H1 (cell line): ENCODE measurements at regions not wholly inside any gene's neighbourhood (a gene's known extent, or its start where the extent isn't known, plus 50 kb on each side); places are given as distances from the start of the nearest gene placed in this dataset.

ENCODE experiments used
- CTCF ChIA-PET: fragments of 300-600 bp; sonication (Branson Sonifier 250); formaldehyde crosslinking; loops from one replicate; lab custom pipeline; 2021; ENCODE audit not compliant: partially characterized antibody; lab: Charles Lee
- POLR2A ChIA-PET: fragments of 300-600 bp; sonication (Branson Sonifier 250); formaldehyde crosslinking; loops from one replicate; lab custom pipeline; 2021; ENCODE audit warnings: inconsistent platforms; ENCODE audit not compliant: partially characterized antibody; lab: Charles Lee
- DNase-seq, 2 experiments: peaks; one replicate each; pipeline versions ENCODE4 v3.0.0 to v3.0.0-alpha.2; 2010 to 2022; ENCODE audit warnings: low spot score in 2 of 2, low read depth in 1 of 2, mixed read lengths in 1 of 2
- FAIRE-seq: peaks from 2 replicates; lab custom pipeline; 2011; peaks lifted over from hg19 to GRCh38; lab: Jason Lieb, UNC
- H2AFZ ChIP-seq: 2 replicates; pipeline ENCODE4 v1.8.1; 2012; ENCODE audit warnings: low read length, inconsistent platforms
- H2AK5ac ChIP-seq: 2 replicates; pipeline ENCODE4 v1.6.1; 2013; ENCODE audit warnings: low read depth, low read length
- H2BK120ac ChIP-seq: replicated peaks from 2 replicates; pipeline ENCODE3; 2013; ENCODE audit warnings: low read depth, low read length, inconsistent platforms
- H2BK12ac ChIP-seq: 2 replicates; pipeline ENCODE4 v1.6.1; 2013; ENCODE audit warnings: low read depth, low read length
- H2BK15ac ChIP-seq: 2 replicates; pipeline ENCODE4 v1.6.1; 2013; ENCODE audit warnings: low read length
- H2BK20ac ChIP-seq: 2 replicates; pipeline ENCODE4 v1.6.1; 2013; ENCODE audit warnings: low read length
- H2BK5ac ChIP-seq: 2 replicates; pipeline ENCODE4 v1.6.1; 2013; ENCODE audit warnings: low read depth, low read length
- H3K14ac ChIP-seq: 2 replicates; pipeline ENCODE4 v1.6.1; 2013; ENCODE audit warnings: inconsistent platforms; ENCODE audit not compliant: insufficient read length
- H3K18ac ChIP-seq: 2 replicates; pipeline ENCODE4 v1.6.1; 2013; ENCODE audit warnings: low read length; ENCODE audit errors: extremely low read depth
- H3K23ac ChIP-seq: 2 replicates; pipeline ENCODE4 v1.6.1; 2013; ENCODE audit warnings: inconsistent platforms; ENCODE audit not compliant: insufficient read length
- H3K23me2 ChIP-seq: 2 replicates; pipeline ENCODE4 v1.6.1; 2013; ENCODE audit warnings: low read depth, low read length
- H3K27ac ChIP-seq: 2 replicates; pipeline ENCODE4 v1.6.1; 2011; ENCODE audit warnings: low read depth, low read length, inconsistent platforms
- H3K27me3 ChIP-seq, 4 experiments: replicated peaks in 1 of 4; 1 replicate in 1 of 4; 2 replicates in 3 of 4; pipeline versions ENCODE4 v1.6.1 to v1.8.1; 2011 to 2013; ENCODE audit warnings: low read length in 3 of 4, mild to moderate bottlenecking in 3 of 4, inconsistent platforms in 2 of 4, mixed read lengths in 2 of 4, moderate library complexity in 1 of 4; ENCODE audit not compliant: control insufficient read depth in 3 of 4, insufficient read depth in 3 of 4; ENCODE audit errors: extremely low read depth in 1 of 4
- H3K36me3 ChIP-seq, 4 experiments: 2 replicates each; pipeline versions ENCODE4 v1.6.1 to v1.8.1; 2011 to 2013; ENCODE audit warnings: mild to moderate bottlenecking in 4 of 4, low read length in 3 of 4, moderate library complexity in 2 of 4, control low read depth in 1 of 4, inconsistent platforms in 1 of 4; ENCODE audit not compliant: insufficient read depth in 4 of 4, control insufficient read depth in 2 of 4
- H3K4ac ChIP-seq: replicated peaks from 2 replicates; pipeline ENCODE3; 2013; ENCODE audit warnings: low read length, low read depth, mixed read lengths, inconsistent platforms; ENCODE audit not compliant: insufficient read length
- H3K4me1 ChIP-seq, 4 experiments: replicated peaks in 1 of 4; 1 replicate in 1 of 4; 2 replicates in 3 of 4; pipeline versions ENCODE4 v1.6.1 to v1.8.1; 2011 to 2013; ENCODE audit warnings: low read length in 3 of 4, inconsistent platforms in 2 of 4, mixed read lengths in 1 of 4; ENCODE audit not compliant: insufficient read depth in 4 of 4, control insufficient read depth in 3 of 4
- H3K4me2 ChIP-seq, 2 experiments: 2 replicates each; pipeline versions ENCODE4 v1.6.1 to v1.8.1; 2011 to 2013; ENCODE audit warnings: low read depth in 2 of 2, low read length in 2 of 2, control low read depth in 1 of 2, inconsistent platforms in 1 of 2, mild to moderate bottlenecking in 1 of 2; ENCODE audit not compliant: insufficient read depth in 1 of 2
- H3K4me3 ChIP-seq, 4 experiments: fragments of 200-600, 300-600 bp in 1 of 4; sonication (generic), shearing (Covaris generic), sonication (Bioruptor Twin) in 1 of 4; 2 replicates each; pipeline versions ENCODE4 v1.5.1 to v1.8.1; 2011 to 2016; ENCODE audit warnings: low read length in 4 of 4, low read depth in 3 of 4, control low read depth in 2 of 4, inconsistent platforms in 2 of 4, mild to moderate bottlenecking in 2 of 4, mixed read lengths in 1 of 4, moderate library complexity in 1 of 4; ENCODE audit not compliant: insufficient read depth in 2 of 4; ENCODE audit errors: extremely low read depth in 1 of 4
- H3K56ac ChIP-seq: replicated peaks from 2 replicates; pipeline ENCODE3; 2013; ENCODE audit warnings: low read depth, mild to moderate bottlenecking, mixed read lengths, low read length, inconsistent platforms; ENCODE audit not compliant: insufficient read length
- H3K79me1 ChIP-seq: 2 replicates; pipeline ENCODE4 v1.6.1; 2013; ENCODE audit warnings: low read depth, low read length, control low read depth
- H3K79me2 ChIP-seq, 2 experiments: 2 replicates each; pipeline versions ENCODE4 v1.6.1 to v1.8.1; 2012 to 2013; ENCODE audit warnings: low read length in 2 of 2, mild to moderate bottlenecking in 2 of 2, inconsistent platforms in 1 of 2; ENCODE audit not compliant: insufficient read depth in 2 of 2, control insufficient read depth in 1 of 2
- H3K9ac ChIP-seq, 4 experiments: replicated peaks in 1 of 4; 1 replicate in 1 of 4; 2 replicates in 3 of 4; pipeline versions ENCODE4 v1.6.1 to v1.8.1; 2011 to 2013; ENCODE audit warnings: low read depth in 3 of 4, low read length in 3 of 4, control low read depth in 2 of 4, mild to moderate bottlenecking in 2 of 4, moderate library complexity in 2 of 4, inconsistent platforms in 1 of 4; ENCODE audit errors: extremely low read depth in 1 of 4
- H3K9me3 ChIP-seq, 2 experiments: 2 replicates each; pipeline versions ENCODE4 v1.6.1 to v1.8.1; 2012 to 2013; ENCODE audit warnings: mild to moderate bottlenecking in 2 of 2, moderate library complexity in 2 of 2, control low read depth in 1 of 2, inconsistent platforms in 1 of 2, low read depth in 1 of 2, low read length in 1 of 2, mixed read lengths in 1 of 2; ENCODE audit not compliant: insufficient read depth in 2 of 2
- H4K20me1 ChIP-seq, 2 experiments: replicated peaks in 1 of 2; 2 replicates each; pipeline versions ENCODE3 to v1.8.1; 2011 to 2013; ENCODE audit warnings: inconsistent platforms in 2 of 2, low read length in 2 of 2, mild to moderate bottlenecking in 1 of 2; ENCODE audit not compliant: insufficient read depth in 2 of 2, control insufficient read depth in 1 of 2
- H4K5ac ChIP-seq: 2 replicates; pipeline ENCODE4 v1.6.1; 2013; ENCODE audit warnings: low read length, low read depth, mixed read lengths, inconsistent platforms; ENCODE audit not compliant: insufficient read length
- H4K8ac ChIP-seq: 2 replicates; pipeline ENCODE4 v1.8.0; 2013; ENCODE audit warnings: mild to moderate bottlenecking, moderate library complexity, low read length, inconsistent platforms; ENCODE audit not compliant: insufficient read depth; ENCODE audit errors: extremely low read depth
- H4K91ac ChIP-seq: replicated peaks from 2 replicates; pipeline ENCODE3; 2013; ENCODE audit warnings: low read length, mixed read lengths, inconsistent platforms; ENCODE audit not compliant: insufficient read length
- BACH1 ChIP-seq: IDR thresholded peaks from 2 replicates; pipeline ENCODE4 v1.6.1; 2012; ENCODE audit warnings: low read length, improper control_type of control experiment
- CREB1 ChIP-seq: IDR thresholded peaks from 2 replicates; pipeline ENCODE4 v1.6.1; 2012; ENCODE audit warnings: inconsistent platforms
- PHF8 ChIP-seq: fragments of 200-600 bp; sonication (generic); conservative IDR thresholded peaks from 2 replicates; pipeline ENCODE4 v1.7.1; 2012; ENCODE audit warnings: low read depth, mild to moderate bottlenecking, inconsistent platforms, low read length, moderate library complexity
- SP1 ChIP-seq: IDR thresholded peaks from 2 replicates; pipeline ENCODE4 v1.6.1; 2011; ENCODE audit warnings: low read depth, low read length
- SP2 ChIP-seq: IDR thresholded peaks from 2 replicates; pipeline ENCODE4 v1.6.1; 2012; ENCODE audit warnings: mild to moderate bottlenecking, low read length, inconsistent platforms
- TBP ChIP-seq: IDR thresholded peaks from 2 replicates; pipeline ENCODE4 v1.6.1; 2011; ENCODE audit warnings: low read depth, low read length, improper control_type of control experiment
- WGBS, 2 experiments: shearing (Covaris generic) in 1 of 2; methylation state at CpG; one replicate each; pipeline versions ENCODE4 v1.1.6 to v1.1.7; 2013 to 2015; ENCODE audit warnings: low lambda C conversion rate in 2 of 2, mixed read lengths in 2 of 2, inconsistent platforms in 1 of 2, low coverage in 1 of 2, missing lambda C conversion rate in 1 of 2; ENCODE audit not compliant: insufficient replicate concordance in 2 of 2, insufficient coverage in 1 of 2, insufficient read length in 1 of 2; ENCODE audit errors: extremely low coverage in 1 of 2, missing lambda C conversion rate in 1 of 2; 5-methylcytosine and 5-hydroxymethylcytosine counted together
- TF ChIP-seq, protein P1 (sequence below): IDR thresholded peaks from 2 replicates; pipeline ENCODE4 v1.6.1; 2011; ENCODE audit warnings: low read length, improper control_type of control experiment

DNA sequence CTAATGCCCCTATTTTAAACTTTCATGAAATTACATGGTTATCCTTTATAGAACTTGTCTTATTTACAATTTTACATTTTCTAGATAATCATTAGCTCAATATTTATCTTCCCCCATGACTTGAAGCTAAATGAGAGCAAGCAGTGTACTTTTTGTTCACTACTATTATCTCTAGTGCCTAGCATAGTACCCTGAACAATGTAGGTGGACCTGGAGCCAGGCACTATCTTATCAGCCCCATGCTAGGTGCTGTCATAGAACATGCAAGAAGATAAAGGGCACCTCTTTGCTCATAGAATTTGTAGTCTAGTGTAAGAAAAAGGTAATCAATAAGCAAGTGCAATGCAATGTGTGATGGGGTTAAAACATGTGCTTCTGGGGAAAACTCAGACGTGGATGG is 399.9 kb downstream of the ELAVL2 start:
- no peak for FAIRE-seq
- TF ChIP-seq CREB1 (no peak), BACH1 (no peak), SP1 (no peak), PHF8 (no peak), TBP (no peak), SP2 (no peak)
- TF ChIP-seq, protein P1, sequence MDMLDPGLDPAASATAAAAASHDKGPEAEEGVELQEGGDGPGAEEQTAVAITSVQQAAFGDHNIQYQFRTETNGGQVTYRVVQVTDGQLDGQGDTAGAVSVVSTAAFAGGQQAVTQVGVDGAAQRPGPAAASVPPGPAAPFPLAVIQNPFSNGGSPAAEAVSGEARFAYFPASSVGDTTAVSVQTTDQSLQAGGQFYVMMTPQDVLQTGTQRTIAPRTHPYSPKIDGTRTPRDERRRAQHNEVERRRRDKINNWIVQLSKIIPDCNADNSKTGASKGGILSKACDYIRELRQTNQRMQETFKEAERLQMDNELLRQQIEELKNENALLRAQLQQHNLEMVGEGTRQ, result no peak
- Histone ChIP-seq H3K36me3 (no peaks in the 10 kb centered on the region), H3K18ac (no peak overlapping the region), H3K56ac (no peak overlapping the region), H3K9me3 (no peaks in the 10 kb centered on the region), H2BK15ac (no peak overlapping the region), H3K4me1 (no peaks in the 10 kb centered on the region), H3K79me2 (no peaks in the 10 kb centered on the region), H3K14ac (no peak overlapping the region), H3K4ac (no peak overlapping the region), H4K8ac (no peak overlapping the region), H2BK20ac (no peak overlapping the region), H2AK5ac (no peak overlapping the region), H4K91ac (no peak overlapping the region), H3K27me3 (no peaks in the 10 kb centered on the region), H2BK12ac (no peak overlapping the region), H3K23ac (no peak overlapping the region), H2AFZ (no peak overlapping the region), H2BK120ac (no peak overlapping the region), H3K4me3 (no peak overlapping the region), H2BK5ac (no peak overlapping the region), H3K23me2 (no peaks in the 10 kb centered on the region), H3K4me2 (no peak overlapping the region), H4K20me1 (no peaks in the 10 kb centered on the region), H3K9ac (no peak overlapping the region), H4K5ac (no peak overlapping the region), H3K79me1 (no peaks in the 10 kb centered on the region), H3K27ac (no peak overlapping the region)
- DNase-seq, result no peak
- CTCF ChIA-PET, result no interaction called here
- POLR2A ChIA-PET, result no interaction called here
- 86% methylated on average over 1 of the region's 1 CpG; no CpG with 5 or more reads in 1 of the 2 experiments for WGBS, 2 experiments
